GM19025 (cell line): ENCODE measurements at regions not wholly inside any gene's neighbourhood (a gene's known extent, or its start where the extent isn't known, plus 50 kb on each side); places are given as distances from the start of the nearest gene placed in this dataset.

Experiments used
- ATAC-seq: cut with Tn5 transposase; IDR thresholded peaks from one replicate; pipeline ENCODE4 v1.9.1; 2021; ENCODE audit warnings: mild to moderate bottlenecking, low read depth, moderate library complexity; ENCODE audit not compliant: unreplicated experiment

GRCh38 chrX:124275182-124275894 is 57.1 kb upstream of the TEX13D start:
- ATAC-seq = no peak

GRCh38 chrX:124280294-124280902 is 52.1 kb upstream of the TEX13D start:
- ATAC-seq = no peak

DNA sequence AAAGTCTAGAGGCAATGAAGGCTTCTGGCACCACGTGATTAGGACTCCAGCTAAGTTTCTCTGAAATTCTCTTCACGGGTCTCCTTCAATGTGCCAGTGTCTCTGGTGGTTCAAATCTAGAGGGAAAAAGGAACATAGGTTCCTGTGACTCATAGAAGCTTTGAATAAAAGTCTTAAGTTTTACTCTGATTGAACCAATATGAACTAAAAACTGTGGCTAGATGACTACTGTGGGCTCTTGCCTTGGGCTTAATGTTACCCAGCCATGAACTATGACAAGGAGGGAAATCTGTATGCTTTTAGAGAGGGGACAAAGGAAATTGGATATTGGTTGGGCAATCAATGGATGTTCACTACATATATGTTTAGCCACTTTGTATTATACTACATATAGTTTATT is 49.9 kb upstream of the TEX13D start:
- no peak for ATAC-seq
